ENCODE measurements at regions not wholly inside any gene's neighbourhood (a gene's known extent, or its start where the extent isn't known, plus 50 kb on each side); places are given as distances from the start of the nearest gene placed in this dataset.

DNA sequence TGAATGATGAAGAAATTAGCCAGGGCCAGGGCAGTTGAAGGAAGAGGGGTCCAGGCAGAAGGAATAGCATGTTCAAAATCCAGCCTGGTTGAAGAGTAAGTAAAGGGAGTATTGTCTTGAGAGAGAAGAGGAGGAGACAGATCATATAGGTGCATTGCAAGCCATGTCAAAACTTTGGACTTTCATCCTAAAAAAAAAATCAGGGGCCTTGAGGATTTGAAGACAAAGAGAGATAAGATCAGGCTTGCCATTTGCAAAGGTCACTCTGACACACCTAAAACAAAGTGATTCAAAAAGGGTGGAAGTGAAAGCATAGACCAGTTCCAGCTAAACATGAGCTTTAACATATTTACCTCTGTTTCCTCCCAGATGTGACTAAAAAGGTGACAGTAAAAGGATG lies 95.7 kb upstream of the DRD2 start:
- Histone ChIP-seq H3K9me3 (no peaks in the 10 kb centered on the region), H3K4me3 (no peak overlapping the region), H3K4me1 (no peaks in the 10 kb centered on the region), H3K27ac (no peak overlapping the region), H3K36me3 (no peaks in the 10 kb centered on the region), H3K27me3 (no peaks in the 10 kb centered on the region)
- DNase-seq (ENCODE audit: extremely low spot score in 2 of 2), result no peak
- TF ChIP-seq POLR2AphosphoS5 (IDR thresholded peaks at IDR 0.05; ENCODE audit: insufficient read depth in 1 of 2, low read depth in 1 of 2), result no peak
- no peak for TF ChIP-seq POLR2A (IDR thresholded peaks at IDR 0.05)
- TF ChIP-seq, protein P1, sequence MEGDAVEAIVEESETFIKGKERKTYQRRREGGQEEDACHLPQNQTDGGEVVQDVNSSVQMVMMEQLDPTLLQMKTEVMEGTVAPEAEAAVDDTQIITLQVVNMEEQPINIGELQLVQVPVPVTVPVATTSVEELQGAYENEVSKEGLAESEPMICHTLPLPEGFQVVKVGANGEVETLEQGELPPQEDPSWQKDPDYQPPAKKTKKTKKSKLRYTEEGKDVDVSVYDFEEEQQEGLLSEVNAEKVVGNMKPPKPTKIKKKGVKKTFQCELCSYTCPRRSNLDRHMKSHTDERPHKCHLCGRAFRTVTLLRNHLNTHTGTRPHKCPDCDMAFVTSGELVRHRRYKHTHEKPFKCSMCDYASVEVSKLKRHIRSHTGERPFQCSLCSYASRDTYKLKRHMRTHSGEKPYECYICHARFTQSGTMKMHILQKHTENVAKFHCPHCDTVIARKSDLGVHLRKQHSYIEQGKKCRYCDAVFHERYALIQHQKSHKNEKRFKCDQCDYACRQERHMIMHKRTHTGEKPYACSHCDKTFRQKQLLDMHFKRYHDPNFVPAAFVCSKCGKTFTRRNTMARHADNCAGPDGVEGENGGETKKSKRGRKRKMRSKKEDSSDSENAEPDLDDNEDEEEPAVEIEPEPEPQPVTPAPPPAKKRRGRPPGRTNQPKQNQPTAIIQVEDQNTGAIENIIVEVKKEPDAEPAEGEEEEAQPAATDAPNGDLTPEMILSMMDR (IDR thresholded peaks at IDR 0.05), result no peak
- intact Hi-C loops (cut with DNase I), result no loop called here

DNA sequence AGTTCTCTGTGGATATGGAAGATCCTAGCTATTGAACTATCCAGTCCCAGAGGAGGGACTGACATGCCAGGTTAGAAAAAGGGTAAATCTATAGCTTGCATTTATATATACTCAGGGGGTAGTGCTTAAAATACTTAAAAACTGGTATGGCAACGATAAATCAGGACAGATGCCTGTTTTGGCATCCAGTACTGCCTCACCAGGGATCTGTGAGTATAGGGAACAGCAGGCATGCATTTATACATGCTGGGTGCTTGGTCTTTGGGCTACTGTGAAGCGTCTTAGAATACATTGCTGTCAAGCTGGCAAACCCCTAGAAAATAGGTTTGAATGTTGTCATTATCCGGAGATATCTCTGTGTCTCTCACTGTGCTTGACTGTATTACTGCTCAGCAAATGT lies 94.2 kb upstream of the DRD2 start:
- no peaks in the 10 kb centered on the region for H3K4me1 ChIP-seq
- DNase-seq (ENCODE audit: extremely low spot score in 2 of 2), result no peak
- no peaks in the 10 kb centered on the region for H3K36me3 ChIP-seq
- TF ChIP-seq, protein P1 (IDR thresholded peaks at IDR 0.05), result no peak
- no peak for TF ChIP-seq POLR2AphosphoS5 (IDR thresholded peaks at IDR 0.05; ENCODE audit: insufficient read depth in 1 of 2, low read depth in 1 of 2)
- no peak for TF ChIP-seq POLR2A (IDR thresholded peaks at IDR 0.05)
- no peaks in the 10 kb centered on the region for H3K9me3 ChIP-seq
- no peak overlapping the region for H3K27ac ChIP-seq
- H3K4me3 ChIP-seq, result no peak overlapping the region
- intact Hi-C loops (cut with DNase I), result no loop called here
- H3K27me3 ChIP-seq, result no peaks in the 10 kb centered on the region

DNA sequence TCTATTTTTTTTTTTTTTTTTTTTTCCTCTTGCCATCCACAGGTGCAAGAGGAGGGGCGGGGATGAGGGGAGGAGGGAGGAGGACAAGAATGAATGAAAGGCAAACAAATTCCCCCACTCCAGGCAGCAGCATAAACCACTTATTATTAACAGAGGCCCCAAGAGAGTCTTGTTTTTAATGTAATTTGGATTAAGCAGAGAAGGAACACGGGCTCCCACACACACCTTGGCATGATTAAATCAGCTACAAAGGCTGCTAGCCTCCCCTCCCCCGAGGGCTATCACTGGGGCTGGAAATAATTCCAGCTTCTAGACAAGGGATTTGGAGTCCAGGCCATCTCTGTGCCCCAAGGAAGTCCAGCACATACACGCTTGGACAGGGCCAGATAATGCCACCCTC lies 93.4 kb upstream of the DRD2 start:
- no peaks in the 10 kb centered on the region for H3K4me1 ChIP-seq
- no peak for DNase-seq (ENCODE audit: extremely low spot score in 2 of 2)
- intact Hi-C loops (cut with DNase I), result no loop called here
- no peaks in the 10 kb centered on the region for H3K36me3 ChIP-seq
- no peaks in the 10 kb centered on the region for H3K27me3 ChIP-seq
- no peaks in the 10 kb centered on the region for H3K9me3 ChIP-seq
- no peak for TF ChIP-seq POLR2A (IDR thresholded peaks at IDR 0.05)
- TF ChIP-seq, protein P1 (IDR thresholded peaks at IDR 0.05), result no peak
- no peak for TF ChIP-seq POLR2AphosphoS5 (IDR thresholded peaks at IDR 0.05; ENCODE audit: insufficient read depth in 1 of 2, low read depth in 1 of 2)
- no peak overlapping the region for H3K27ac ChIP-seq
- no peak overlapping the region for H3K4me3 ChIP-seq

DNA sequence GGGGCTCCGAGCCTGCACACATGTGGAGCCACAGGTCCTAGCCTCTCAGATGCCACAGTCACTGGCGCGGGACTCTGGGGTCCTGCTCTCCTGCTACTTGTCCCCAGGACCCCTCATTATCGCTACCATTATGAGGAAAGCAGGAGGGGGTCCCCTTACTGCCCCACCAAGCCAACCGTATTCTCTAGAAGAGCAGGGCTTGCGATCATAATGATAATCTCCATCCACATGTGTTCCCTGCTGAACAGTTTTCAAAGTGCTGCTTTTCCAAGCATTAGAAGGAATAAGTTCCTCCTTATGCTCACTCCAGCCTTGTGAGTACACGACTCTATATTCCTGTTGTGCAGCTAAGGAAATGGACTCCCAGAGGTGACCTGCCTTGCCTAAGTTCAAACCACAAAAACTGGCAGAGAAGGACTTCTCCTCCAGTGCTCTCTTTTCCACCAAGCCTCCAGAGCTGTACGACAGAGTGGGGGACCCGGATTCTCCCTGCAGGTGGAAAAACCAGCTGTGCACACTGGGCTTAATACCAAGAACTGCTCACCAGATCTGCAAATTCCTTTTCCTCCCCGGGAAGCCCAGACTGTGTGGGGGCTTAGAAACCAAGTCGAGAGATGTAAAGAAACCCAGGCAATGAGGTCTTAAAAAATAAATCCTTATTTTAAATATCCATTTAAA lies 92.8 kb upstream of the DRD2 start:
- intact Hi-C loops (cut with DNase I), result no loop called here

DNA sequence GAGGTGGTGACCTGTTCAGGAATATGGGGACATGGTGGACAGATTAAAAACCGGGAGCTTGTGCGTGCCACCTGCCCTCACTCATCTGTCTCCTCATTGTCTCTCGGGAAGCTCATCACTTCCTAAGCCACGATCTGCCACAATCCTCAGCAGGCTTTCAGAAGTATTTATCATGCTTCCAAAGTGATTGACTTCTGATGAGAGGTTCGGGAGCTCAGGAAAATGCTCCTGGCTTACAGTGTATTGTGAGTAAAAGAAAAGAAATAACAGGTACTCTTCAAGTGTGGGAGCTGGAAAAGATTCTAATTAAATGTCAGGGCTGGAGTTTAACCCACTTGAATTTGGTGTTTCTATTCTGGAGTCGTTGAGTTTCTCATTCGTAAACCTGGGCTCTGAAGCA lies 91.9 kb upstream of the DRD2 start:
- TF ChIP-seq, protein P1 (IDR thresholded peaks at IDR 0.05), result no peak
- TF ChIP-seq POLR2A (IDR thresholded peaks at IDR 0.05), result no peak
- TF ChIP-seq POLR2AphosphoS5 (IDR thresholded peaks at IDR 0.05; ENCODE audit: insufficient read depth in 1 of 2, low read depth in 1 of 2), result no peak
- H3K27me3 ChIP-seq, result no peaks in the 10 kb centered on the region
- H3K4me1 ChIP-seq, result no peaks in the 10 kb centered on the region
- no peak overlapping the region for H3K27ac ChIP-seq
- no peaks in the 10 kb centered on the region for H3K36me3 ChIP-seq
- no peak for DNase-seq (ENCODE audit: extremely low spot score in 2 of 2)
- intact Hi-C loops (cut with DNase I), result no loop called here
- H3K4me3 ChIP-seq, result no peak overlapping the region
- no peaks in the 10 kb centered on the region for H3K9me3 ChIP-seq

More for the DNA sequence above, 92.8 kb upstream of the DRD2 start:
- H3K4me1 ChIP-seq, result no peaks in the 10 kb centered on the region
- no peaks in the 10 kb centered on the region for H3K27me3 ChIP-seq
- TF ChIP-seq POLR2A (IDR thresholded peaks at IDR 0.05), result no peak
- no peak for DNase-seq (ENCODE audit: extremely low spot score in 2 of 2)
- no peaks in the 10 kb centered on the region for H3K36me3 ChIP-seq
- no peak overlapping the region for H3K4me3 ChIP-seq
- no peaks in the 10 kb centered on the region for H3K9me3 ChIP-seq
- H3K27ac ChIP-seq, result no peak overlapping the region

Data from vagina (tissue), 2 donors.